ENCODE measurements at regions not wholly inside any gene's neighbourhood (a gene's known extent, or its start where the extent isn't known, plus 50 kb on each side); places are given as distances from the start of the nearest gene placed in this dataset.
"Not testable (repeated sequence)": the region's sequence is repeated elsewhere in the genome, so short reads cannot be mapped to it uniquely, and the experiment has no call there.

DNA sequence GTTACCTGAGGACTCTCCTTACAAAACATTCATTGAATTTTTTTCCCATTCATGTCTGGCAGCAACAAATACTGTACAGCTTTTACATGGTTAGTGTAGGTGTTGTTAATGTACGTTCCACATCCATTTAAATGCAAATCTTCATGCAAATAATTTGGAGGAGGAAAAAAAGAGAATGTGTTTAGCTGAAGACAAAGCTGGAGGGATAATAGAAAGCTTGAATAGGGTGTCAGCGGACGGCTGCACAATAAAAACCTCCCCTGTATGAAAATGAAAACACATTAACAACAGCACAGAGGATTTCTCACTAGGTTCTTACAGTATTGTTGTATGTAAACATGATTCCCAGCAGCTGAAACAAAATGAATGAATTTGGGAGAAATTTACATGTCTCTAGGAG lies 231.5 kb downstream of the ZNF608 start:
- no peak for DNase-seq (ENCODE audit: low read depth, low spot score)

DNA sequence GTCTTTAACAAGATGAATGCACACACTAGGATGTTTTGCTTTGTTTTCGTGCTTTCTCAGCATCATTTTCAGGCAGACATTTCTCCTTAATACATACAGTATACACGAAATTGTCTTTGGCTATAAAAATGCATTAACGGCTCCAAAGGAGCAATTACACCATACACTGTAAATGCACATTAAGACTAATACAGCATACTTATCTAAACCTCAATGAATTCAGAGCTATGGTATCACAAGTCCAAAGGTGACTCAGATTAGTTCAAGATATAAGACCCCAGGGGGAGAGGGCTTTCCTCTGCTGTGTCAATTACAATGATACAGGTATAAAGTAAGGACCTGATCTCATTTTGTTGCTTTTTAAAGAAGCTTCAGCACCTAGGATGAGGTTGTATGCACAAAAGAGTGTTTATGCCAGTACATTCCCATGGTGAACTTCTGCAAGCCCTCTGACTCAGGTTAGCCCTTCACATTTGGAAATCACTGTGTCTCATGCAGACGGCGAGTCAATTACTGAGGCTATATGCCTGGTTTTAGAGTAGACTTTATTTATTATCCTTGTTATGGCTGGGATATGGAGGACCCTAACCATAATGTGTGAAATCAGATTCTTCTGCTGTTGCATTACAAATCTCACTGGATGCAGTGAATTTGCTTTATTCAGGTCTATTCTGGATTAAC lies 233.3 kb downstream of the ZNF608 start:
- DNase-seq (ENCODE audit: low read depth, low spot score) = no peak

DNA sequence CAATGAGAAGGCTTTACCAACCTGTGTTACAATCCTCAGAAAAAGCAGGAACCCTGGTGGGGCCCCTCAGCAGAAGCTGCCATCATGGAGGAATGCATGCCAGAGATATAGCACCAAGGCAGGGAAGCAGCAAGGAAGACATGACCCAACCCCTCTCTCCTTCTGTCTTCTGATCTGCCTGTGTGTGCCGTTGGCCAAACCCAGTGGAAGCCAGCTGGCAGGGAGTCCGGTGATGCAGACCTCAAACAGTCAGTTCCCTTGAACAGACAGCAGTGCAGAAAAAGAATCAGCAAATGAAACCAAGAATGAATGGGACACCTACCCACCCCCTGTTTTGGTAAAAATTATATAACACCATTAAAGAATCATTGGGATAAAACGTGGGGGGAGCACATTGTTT lies 234.2 kb downstream of the ZNF608 start:
- peak; percentile 36 for DNase-seq (ENCODE audit: low read depth, low spot score)

DNA sequence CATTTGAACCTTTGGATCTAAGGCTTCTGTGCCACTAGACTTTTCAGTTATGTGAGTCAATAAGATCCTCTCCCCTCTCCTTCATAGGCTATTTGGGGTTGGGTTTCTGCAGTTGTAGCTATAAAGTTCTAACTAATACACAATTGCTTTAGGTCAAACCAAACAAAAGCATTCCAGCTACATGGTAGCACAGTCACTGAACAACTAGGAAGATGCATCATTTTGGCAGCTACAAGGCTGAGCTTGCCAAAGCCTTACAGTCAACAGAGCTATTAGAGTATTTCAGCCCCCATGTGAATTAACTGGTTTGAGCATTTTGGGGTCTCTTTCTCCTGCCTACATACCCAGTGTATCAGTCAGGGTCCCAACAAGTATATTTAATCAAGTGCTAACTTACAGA lies 234.6 kb downstream of the ZNF608 start:
- peak; percentile 20 for DNase-seq (ENCODE audit: low read depth, low spot score)

DNA sequence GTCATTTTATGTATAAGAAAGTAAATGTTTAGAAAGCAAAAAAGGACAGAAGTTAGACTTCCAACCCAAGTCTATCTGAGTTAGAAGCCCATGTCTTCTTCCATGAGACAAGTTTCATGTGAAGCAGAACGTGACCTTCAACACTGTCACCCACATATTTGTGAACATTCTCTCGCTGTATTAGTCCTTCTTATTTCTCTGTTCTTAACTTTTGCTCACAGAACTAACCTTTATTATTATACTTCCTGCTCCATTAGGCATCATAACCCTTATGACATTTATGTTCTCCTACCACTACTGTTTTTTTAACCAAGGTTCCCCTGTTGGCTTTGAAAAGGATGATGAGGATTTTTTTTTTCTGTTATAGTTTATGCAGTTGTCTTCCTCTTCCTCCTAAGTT lies 238.8 kb downstream of the ZNF608 start:
- DNase-seq (ENCODE audit: low read depth, low spot score) = no peak

DNA sequence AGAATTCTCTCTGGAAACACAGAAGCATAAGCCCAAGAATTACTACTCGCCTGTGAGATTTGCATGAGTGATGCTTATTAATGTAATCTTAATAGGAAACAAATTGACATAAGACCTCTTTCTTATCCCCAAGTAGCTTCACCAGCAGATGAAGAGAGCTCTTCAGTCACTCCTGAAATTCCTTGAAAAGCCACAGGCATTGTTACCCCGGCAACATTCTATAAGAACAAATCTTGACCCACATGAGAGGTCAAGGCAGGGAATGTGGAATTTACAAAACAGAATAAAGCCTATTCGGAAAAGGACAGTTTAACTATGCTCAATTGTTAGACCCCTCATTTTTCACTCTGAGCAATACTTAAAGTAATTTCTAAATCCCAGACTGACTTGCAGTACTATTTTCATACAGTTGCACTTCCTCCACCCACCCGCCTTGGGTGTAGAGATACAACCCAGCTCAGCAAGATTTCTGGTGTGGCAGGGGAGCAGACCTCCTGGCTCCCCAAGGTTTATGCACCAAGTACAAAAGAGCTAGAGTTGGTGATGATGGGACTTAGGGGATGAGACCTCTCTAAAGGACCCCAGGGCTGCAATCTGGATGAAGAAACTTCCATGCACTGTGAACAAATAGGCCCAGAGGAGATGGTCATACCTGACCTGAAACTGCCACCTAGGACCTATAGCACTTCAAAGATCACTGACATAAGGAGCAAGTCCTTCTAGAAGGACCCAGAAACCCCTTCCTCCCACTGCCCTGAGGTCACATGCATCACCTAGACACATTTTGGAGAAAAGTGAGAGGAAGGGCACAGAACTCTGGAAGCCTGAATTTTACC lies 242.1 kb downstream of the ZNF608 start:
- peak; percentile 56 for DNase-seq (ENCODE audit: low read depth, low spot score)

DNA sequence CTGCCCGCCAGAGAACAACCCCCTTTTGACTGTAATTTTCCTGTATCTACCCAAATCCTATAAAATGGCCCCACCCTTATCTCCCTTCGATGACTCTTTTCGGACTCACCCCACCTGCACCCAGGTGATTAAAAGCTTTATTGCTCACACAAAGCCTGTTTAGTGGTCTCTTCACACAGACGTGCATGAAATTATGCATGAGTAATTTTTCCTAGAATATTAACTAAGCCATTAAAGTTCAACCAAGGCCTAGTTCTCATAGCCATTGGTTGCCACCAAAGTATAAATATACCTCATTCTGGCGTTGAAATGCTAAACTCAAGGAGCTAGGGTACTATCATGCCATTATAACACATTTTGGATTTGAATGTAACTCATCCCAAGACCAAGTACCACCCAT lies 243.9 kb downstream of the ZNF608 start:
- DNase-seq (ENCODE audit: low read depth, low spot score) = no peak

DNA sequence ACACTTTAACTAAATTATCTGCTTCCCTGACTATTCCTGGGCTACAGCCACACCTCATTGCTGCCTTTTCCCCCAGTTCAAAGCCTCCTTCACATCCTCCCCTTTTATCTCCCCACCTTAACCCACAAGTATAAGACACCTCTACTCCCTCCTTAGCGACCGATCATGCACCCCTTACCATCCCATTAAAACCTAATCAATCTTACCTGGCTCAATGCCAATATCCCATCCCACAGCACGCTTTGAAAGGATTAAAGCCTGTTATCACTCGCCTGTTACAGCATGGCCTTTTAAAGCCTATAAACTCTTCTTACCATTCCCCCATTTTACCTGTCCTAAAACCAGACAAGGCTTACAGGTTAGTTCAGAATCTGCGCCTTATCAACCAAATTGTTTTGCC lies 246.6 kb downstream of the ZNF608 start:
- not testable (repeated sequence) for DNase-seq (ENCODE audit: low read depth, low spot score)

DNA sequence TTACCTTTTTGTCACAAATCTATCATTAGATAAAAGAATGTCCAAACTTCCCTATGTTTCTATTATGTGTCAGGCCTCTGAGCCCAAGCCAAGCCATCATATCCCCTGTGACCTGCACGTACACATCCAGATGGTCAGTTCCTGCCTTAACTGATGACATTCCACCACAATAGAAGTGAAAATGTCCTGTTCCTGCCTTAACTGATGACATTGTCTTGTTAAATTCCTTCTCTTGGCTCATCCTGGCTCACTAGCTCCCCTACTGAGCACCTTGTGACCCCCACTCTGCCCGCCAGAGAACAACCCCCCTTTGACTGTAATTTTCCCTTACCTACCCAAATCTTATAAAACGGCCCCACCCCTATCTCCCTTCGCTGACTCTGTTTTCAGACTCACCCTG lies 249.5 kb downstream of the ZNF608 start:
- not testable (repeated sequence) for DNase-seq (ENCODE audit: low read depth, low spot score)

DNA sequence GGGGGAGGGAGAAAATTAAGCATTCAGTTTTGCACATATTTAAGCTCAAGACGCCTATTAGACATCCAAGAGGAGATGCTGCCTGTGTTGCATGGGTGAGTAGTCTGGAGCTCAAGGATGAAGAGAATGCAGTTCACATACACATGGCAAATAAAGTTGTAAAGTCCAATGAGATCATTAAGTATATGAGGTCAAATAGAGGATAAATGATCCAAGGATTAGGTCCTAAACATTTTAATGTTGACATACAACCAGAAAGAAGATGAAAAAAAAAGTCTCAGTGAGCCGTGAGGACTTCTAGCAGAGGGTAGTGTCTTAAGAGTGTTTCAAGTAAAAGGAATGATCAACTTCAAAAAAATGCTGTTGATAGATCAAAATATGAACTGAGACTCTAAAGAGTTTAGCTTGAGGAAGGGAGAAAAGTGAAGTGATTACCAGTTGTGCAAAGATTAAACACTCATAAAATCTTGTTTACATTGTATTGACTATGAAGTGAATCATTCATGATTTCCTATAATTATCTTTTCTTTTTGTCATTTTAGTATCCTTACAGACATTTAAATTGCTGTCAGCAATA lies 251.8 kb downstream of the ZNF608 start:
- no peak for DNase-seq (ENCODE audit: low read depth, low spot score)

DNA sequence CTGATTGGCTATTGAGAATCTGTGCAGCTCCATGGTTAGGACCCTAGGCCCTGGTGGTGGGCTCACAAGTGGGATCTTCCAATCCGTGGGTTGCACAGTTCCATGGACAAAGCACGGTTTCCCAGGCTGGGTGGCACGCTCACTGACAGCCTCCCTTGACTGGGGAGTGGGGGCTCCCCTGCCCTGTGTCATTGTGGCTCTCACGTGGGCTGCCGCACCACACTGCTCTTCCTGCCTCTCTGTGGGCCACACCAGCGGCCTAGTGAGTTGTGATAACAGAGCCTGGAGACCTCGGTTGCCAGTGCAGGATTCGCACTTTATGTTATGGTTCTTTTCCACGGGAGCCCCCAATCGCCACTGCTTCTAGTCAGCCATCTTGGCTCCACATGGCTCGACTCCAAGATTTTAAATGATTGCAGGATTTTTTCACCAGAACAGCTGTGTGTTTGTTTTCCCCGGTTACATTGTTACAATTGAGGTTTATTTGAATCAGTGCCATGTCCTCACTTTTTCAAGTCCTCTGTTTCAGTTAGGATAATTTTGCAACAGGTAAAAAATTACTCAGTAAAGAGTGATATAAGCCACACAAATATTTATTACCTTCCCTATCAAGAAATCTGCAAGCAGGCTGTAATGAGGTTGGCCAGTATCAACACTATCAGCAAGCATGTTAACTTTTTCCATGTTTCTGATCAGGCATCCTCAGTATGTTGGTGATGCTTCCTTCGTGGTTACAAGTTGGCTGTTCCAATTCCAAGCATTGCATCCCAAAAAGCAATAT lies 253.8 kb downstream of the ZNF608 start:
- DNase-seq (ENCODE audit: low read depth, low spot score) = no peak

DNA sequence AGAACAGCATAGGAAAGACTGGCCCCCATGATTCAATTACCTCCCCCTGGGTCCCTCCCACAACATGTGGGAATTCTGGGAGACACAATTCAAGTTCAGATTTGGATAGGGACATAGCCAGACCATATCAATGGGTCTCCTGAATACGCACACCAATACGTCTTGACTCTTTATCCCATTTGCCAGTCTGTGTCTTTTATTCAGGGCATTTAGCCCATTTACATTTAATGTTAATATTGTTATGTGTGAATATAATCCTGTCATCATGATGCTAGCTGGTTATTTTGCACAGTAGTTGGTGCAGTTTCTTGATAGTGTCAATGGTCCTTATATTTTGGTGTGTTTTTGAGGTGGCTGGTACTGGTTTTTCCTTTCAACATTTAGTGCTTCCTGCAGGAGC lies 256.1 kb downstream of the ZNF608 start:
- not testable (repeated sequence) for DNase-seq (ENCODE audit: low read depth, low spot score)

DNA sequence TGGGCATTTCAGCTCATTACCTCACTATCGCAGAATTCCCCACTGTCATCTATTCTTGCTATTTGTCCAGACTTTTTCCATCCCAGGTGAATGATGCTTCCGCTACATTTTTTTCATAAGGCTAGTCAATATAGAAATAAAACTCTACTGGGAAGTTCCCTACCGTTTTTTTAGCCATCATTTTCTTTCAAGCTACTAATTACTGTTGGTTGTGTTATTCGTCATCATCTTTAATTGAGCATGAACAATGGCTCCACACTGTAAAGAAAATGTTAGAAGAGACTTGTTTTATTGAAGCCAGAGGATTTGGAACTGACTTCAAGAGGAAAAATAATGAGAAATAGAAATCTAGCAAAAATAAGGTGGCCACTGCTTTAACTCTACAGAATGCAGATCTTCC lies 265.0 kb downstream of the ZNF608 start:
- DNase-seq (ENCODE audit: low read depth, low spot score) = no peak

DNA sequence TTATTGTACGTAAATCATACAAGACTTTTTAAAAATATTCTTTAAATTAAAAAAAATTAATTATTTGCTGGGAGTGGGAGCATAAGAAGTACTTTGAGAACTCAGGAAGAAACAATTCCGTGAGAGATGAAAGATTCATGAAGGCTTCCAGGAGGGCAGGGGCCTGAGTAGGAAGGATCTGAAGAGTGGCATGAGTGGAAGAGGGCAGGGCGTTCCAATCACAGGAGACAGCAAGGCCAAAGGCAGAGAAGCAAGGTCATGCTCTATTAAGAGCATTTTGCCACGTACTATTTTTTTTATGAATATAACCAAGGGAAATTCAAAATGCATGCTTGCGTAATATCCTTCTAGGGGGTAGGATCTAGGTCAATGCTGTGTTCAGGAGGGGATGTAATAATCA lies 265.5 kb downstream of the ZNF608 start:
- DNase-seq (ENCODE audit: low read depth, low spot score) = no peak

DNA sequence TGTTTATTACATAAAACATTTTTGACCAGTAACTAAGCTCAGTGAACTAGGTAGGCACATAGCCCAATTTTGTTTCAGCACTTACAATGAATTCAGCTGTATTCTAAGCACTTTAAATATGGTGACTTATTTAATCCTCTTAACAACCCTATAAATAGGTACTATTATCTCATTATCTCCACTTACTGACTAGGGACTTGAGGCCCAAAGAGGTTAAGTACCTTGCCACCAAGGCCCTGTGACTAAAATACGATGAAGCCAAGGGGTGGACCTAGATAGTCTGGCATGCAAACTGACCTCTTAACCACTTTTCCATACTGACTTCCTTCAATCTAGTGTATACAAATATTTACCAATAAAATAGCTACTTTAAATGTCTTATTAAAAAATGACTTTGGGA lies 266.4 kb downstream of the ZNF608 start:
- DNase-seq (ENCODE audit: low read depth, low spot score) = no peak

DNA sequence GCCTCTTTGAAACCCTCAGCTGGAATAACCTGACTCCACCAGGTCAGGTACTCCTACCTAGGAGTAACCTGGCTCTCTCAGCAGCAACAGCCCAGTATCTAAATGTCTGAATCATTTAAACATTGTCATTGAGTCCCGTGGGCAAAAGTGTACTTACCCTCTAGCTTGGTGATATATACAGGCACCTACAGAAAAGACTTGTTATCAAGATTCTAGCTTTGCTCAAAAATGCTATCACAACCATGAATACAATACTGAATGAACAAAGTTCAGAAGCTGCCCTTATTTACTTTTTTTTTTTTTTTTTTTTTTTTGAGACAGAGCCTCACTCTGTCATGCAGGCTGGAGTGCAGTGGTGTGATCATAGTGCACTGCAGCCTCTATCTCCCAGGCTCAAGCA lies 268.2 kb downstream of the ZNF608 start:
- DNase-seq (ENCODE audit: low read depth, low spot score) = no peak

DNA sequence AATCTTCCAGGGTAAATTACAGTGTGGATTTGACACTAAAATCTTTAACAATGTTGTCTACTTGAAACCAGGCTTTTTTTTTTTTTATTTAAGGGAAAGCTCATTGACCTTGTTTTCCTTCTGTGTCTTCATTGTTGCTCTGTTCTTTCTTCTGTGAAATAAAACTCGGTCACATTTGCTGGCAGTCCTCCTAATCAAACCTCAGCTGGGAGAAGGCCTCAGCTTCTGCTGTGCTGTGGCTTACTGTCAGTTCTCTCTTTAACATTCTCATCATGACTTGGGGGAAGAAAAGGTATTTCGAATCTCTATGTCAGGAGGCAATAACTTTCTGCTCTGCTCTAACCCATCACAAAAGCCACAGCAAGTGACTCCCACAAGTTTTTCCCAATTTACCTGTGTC lies 268.9 kb downstream of the ZNF608 start:
- peak; percentile 67 for DNase-seq (ENCODE audit: low read depth, low spot score)

DNA sequence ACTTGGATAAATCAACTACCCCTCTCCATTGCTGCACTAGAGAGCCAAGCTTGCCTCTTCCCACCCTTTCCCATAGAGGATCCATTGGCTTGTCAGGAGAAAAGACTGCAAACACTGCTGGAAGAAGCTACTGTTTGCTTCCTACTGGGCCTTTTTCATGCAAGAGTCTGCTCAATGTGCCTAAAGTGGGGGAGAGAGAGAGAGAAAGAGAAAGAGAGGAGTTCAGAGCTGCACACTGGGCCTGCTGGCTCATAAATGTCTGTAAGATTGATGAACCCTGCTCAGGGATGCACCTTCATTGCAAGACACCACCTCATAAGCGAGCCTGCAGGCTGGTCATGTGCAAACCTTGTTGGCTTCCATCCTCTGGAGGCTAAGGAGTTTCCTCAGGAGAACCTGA lies 269.4 kb downstream of the ZNF608 start:
- DNase-seq (ENCODE audit: low read depth, low spot score) = no peak

DNA sequence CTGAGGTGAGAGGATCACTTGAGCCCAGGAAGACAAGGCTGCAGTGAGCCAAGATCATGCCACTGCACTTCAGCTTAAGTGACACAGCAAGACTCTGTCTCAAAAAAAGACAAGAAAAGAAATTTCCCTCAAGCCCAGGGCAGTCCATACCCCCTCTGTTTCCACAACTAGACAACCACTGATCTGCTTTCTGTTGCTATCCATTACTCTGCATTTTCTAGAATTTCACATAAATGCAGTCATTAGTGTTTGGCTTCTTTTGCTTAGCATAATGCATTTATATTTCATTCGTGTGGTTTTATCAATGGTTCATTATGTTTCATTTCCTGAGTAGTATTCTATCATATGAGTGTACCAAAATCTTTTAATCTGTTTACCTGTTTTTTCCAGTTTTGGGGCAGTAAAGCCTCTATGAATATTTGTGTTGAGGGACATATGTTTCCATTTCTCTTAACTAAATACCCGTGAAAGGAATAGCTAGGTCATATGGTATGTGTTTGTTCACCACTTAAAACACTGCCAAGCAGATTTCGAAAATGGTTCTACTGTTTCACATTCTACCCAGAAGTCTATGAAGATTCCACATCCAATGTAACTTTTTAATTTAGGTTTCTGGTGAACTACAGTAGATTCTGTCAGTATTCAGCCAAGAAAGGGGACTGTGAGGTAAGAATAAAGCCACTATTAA lies 271.8 kb downstream of the ZNF608 start:
- no peak for DNase-seq (ENCODE audit: low read depth, low spot score)

DNA sequence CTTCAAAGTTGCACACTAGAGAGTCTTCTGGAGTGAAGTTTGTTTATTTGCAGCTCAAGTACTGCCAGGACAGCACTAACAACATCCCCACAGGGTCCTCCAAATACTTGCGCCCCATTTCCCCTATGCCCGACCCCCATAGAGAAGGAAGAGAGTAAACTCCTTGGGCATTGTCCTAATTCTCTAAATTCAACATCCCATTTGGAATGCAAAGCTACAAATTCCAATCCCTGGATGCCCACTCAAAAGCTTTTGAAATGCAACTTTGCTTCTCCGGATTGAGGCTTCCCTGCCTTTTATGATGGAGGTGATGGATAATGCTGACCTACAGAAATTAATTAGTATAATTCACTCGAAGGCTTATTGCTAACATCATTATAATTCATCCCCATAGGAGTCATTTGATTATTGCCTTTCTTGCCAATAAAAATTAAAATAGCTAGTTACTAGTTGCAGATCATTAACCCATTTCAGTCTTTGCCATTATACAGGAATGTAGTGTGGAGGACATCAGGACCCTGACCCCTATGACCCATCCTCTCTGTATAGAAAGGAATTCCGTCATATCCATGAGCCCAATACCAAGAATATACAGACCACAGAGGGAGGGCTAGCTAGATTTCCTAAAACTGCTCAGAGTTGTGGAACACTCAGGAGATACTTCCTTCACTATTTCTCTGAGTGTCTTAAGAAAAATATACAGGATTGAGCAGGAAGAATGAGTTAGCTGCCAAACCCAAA lies 277.6 kb downstream of the ZNF608 start:
- DNase-seq (ENCODE audit: low read depth, low spot score) = no peak

DNA sequence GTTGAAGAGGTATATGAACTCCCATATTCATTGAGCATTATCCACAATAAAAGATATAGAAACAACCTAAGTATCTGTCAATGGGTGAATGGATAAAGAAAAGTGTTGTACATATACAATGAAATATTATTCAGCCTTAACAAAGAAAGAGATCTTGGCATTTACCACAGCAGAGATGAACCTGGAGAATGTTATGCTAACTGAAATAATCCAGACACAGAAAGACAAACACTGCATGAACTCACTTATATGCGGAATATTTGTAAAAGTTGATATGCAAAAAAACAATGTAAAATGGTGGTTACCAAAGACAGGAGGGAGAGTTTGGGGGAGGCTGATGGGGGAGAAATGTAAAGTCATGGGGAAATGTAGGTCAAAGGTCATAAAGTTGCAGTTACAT lies 278.7 kb downstream of the ZNF608 start:
- no peak for DNase-seq (ENCODE audit: low read depth, low spot score)

Measured in astrocyte of the hippocampus (primary cell).